Breast epithelium (tissue), 3 donors: ENCODE measurements at regions not wholly inside any gene's neighbourhood (a gene's known extent, or its start where the extent isn't known, plus 50 kb on each side); places are given as distances from the start of the nearest gene placed in this dataset.

Experiments
- CTCF ChIP-seq, 3 donors: fragments of 450-650 bp; IDR thresholded peaks; one replicate each; pipeline ENCODE4 v1.5.1; 2016 to 2017; ENCODE audit warnings: antibody characterized with exemption in 3 of 3, mild to moderate bottlenecking in 3 of 3, moderate library complexity in 3 of 3
- POLR2A ChIP-seq: fragments of 450-650 bp; IDR thresholded peaks from one replicate; pipeline ENCODE4 v1.6.1; 2016; ENCODE audit warnings: antibody characterized with exemption, mild to moderate bottlenecking, moderate library complexity
- POLR2AphosphoS5 ChIP-seq, 3 donors: sonication (generic); formaldehyde crosslinking; IDR thresholded peaks; one replicate each; pipeline ENCODE4 v1.6.1; 2017; ENCODE audit warnings: antibody characterized with exemption in 3 of 3

GRCh38 chrX:145396612-145397011 is 149.3 kb downstream of the SPANXN1 start:
- TF ChIP-seq CTCF (IDR thresholded peaks at IDR 0.05) (no peak), POLR2AphosphoS5 (IDR thresholded peaks at IDR 0.05) (no peak), POLR2A (no peak)
